ENCODE measurements at regions not wholly inside any gene's neighbourhood (a gene's known extent, or its start where the extent isn't known, plus 50 kb on each side); places are given as distances from the start of the nearest gene placed in this dataset.
"Not testable (repeated sequence)": the region's sequence is repeated elsewhere in the genome, so short reads cannot be mapped to it uniquely, and the experiment has no call there.

- DNase-seq (ENCODE audit: low read depth in 2 of 2): no peak
Observed at GRCh38 chr5:39970117-39970798, 545.5 kb upstream of the DAB2 start.

GRCh38 chr5:39968381-39968780, 543.6 kb upstream of the DAB2 start:
- DNase-seq (ENCODE audit: low read depth in 2 of 2): no peak

GRCh38 chr5:39955156-39955555, 530.4 kb upstream of the DAB2 start:
- no peak for DNase-seq (ENCODE audit: low read depth in 2 of 2)

- no peak for DNase-seq (ENCODE audit: low read depth in 2 of 2)
Observed at GRCh38 chr5:39951070-39951469, 526.3 kb upstream of the DAB2 start.

- peak; percentile 20 to 60 for DNase-seq (ENCODE audit: low read depth in 2 of 2)
Observed at GRCh38 chr5:39948867-39949468, 524.2 kb upstream of the DAB2 start.

GRCh38 chr5:39948341-39948740, 523.6 kb upstream of the DAB2 start:
- DNase-seq (ENCODE audit: low read depth in 2 of 2): no peak

GRCh38 chr5:39947657-39948056, 522.9 kb upstream of the DAB2 start:
- no peak for DNase-seq (ENCODE audit: low read depth in 2 of 2)

- DNase-seq (ENCODE audit: low read depth in 2 of 2): no peak
Observed at GRCh38 chr5:39946356-39947045, 521.7 kb upstream of the DAB2 start.

GRCh38 chr5:39945870-39946269, 521.1 kb upstream of the DAB2 start:
- DNase-seq (ENCODE audit: low read depth in 2 of 2): no peak

GRCh38 chr5:39943811-39944210, 519.0 kb upstream of the DAB2 start:
- no peak for DNase-seq (ENCODE audit: low read depth in 2 of 2)

GRCh38 chr5:39942606-39943005, 517.8 kb upstream of the DAB2 start:
- no peak for DNase-seq (ENCODE audit: low read depth in 2 of 2)

- DNase-seq (ENCODE audit: low read depth in 2 of 2): no peak
Observed at GRCh38 chr5:39941416-39941815, 516.6 kb upstream of the DAB2 start.

GRCh38 chr5:39934830-39935229, 510.1 kb upstream of the DAB2 start:
- no peak for DNase-seq (ENCODE audit: low read depth in 2 of 2)

GRCh38 chr5:39933061-39933460, 508.3 kb upstream of the DAB2 start:
- no peak for DNase-seq (ENCODE audit: low read depth in 2 of 2)

- DNase-seq (ENCODE audit: low read depth in 2 of 2): no peak
Observed at GRCh38 chr5:39928709-39929108, 503.9 kb upstream of the DAB2 start.

GRCh38 chr5:39919876-39920275, 495.1 kb upstream of the DAB2 start:
- no peak for DNase-seq (ENCODE audit: low read depth in 2 of 2)

- DNase-seq (ENCODE audit: low read depth in 2 of 2): no peak
Observed at GRCh38 chr5:39912906-39913305, 488.1 kb upstream of the DAB2 start.

- not testable (repeated sequence) for DNase-seq (ENCODE audit: low read depth in 2 of 2)
Observed at GRCh38 chr5:39907267-39907951, 482.6 kb upstream of the DAB2 start.

- DNase-seq (ENCODE audit: low read depth in 2 of 2): no peak
Observed at GRCh38 chr5:39906146-39906545, 481.4 kb upstream of the DAB2 start.

GRCh38 chr5:39905356-39905755, 480.6 kb upstream of the DAB2 start:
- DNase-seq (ENCODE audit: low read depth in 2 of 2): no peak

GRCh38 chr5:39902626-39903025, 477.8 kb upstream of the DAB2 start:
- DNase-seq (ENCODE audit: low read depth in 2 of 2): no peak

- DNase-seq (ENCODE audit: low read depth in 2 of 2): no peak
Observed at GRCh38 chr5:39898731-39899130, 474.0 kb upstream of the DAB2 start.

GRCh38 chr5:39896706-39897105, 471.9 kb upstream of the DAB2 start:
- no peak for DNase-seq (ENCODE audit: low read depth in 2 of 2)
